Esophagus squamous epithelium (tissue), 5 donors: ENCODE measurements at regions not wholly inside any gene's neighbourhood (a gene's known extent, or its start where the extent isn't known, plus 50 kb on each side); places are given as distances from the start of the nearest gene placed in this dataset.
A peak's percentile ranks its signal among the peaks of the same experiment; 100 is the strongest.

ENCODE experiments used
- DNase-seq: peaks from one replicate; lab custom pipeline; 2025; lab: John Stamatoyannopoulos, UW
- H3K27ac ChIP-seq, 4 donors: fragments of 200-600 bp; sonication (generic); one replicate each; pipeline ENCODE4 v1.5.1; 2016 to 2019; ENCODE audit warnings: mild to moderate bottlenecking in 1 of 4
- H3K27me3 ChIP-seq, 4 donors: fragments of 200-600 bp; sonication (generic); 1 replicate in 3 of 4; 2 replicates in 1 of 4; pipeline versions ENCODE4 v1.5.1 to v1.6.0; 2017 to 2021; ENCODE audit warnings: antibody characterized with exemption in 1 of 4
- H3K36me3 ChIP-seq, 3 donors: fragments of 200-600 bp; sonication (generic); one replicate each; pipeline ENCODE4 v1.5.1; 2016 to 2019
- H3K4me1 ChIP-seq, 3 donors: fragments of 200-600 bp; sonication (generic); one replicate each; pipeline ENCODE4 v1.5.1; 2017 to 2019
- H3K4me3 ChIP-seq, 4 donors: fragments of 200-600 bp; sonication (generic); 1 replicate in 3 of 4; 2 replicates in 1 of 4; pipeline ENCODE4 v1.5.1; 2016 to 2019; ENCODE audit warnings: mild to moderate bottlenecking in 2 of 4, moderate library complexity in 1 of 4
- H3K9me3 ChIP-seq, 3 donors: fragments of 200-600 bp; sonication (generic); one replicate each; pipeline ENCODE4 v1.5.1; 2016 to 2019
- POLR2A ChIP-seq, 4 donors: fragments of 450-650 bp; IDR thresholded peaks; one replicate each; pipeline ENCODE4 v1.6.1; 2017; ENCODE audit warnings: antibody characterized with exemption in 4 of 4, mild to moderate bottlenecking in 4 of 4, moderate library complexity in 3 of 4
- WGBS, 2 donors: methylation state at CpG; one replicate each; pipeline ENCODE4 v1.1.5; 2018; 5-methylcytosine and 5-hydroxymethylcytosine counted together
- intact Hi-C: fragments of 100-400 bp; cut with DNase I; formaldehyde crosslinking; loops from one replicate; pipeline ENCODE4 v1.15.0; 2022
- TF ChIP-seq, protein P1 (sequence below), 6 experiments: fragments of 450-650 bp in 4 of 6; fragments of 200-600 bp in 2 of 6; sonication (generic) in 2 of 6; IDR thresholded peaks; one replicate each; pipeline ENCODE4 v1.5.1; 2016 to 2019; ENCODE audit warnings: antibody characterized with exemption in 6 of 6, mild to moderate bottlenecking in 4 of 6, moderate library complexity in 4 of 6
- donor health status: DM: yes; HTN: yes; CAD: no.

DNA sequence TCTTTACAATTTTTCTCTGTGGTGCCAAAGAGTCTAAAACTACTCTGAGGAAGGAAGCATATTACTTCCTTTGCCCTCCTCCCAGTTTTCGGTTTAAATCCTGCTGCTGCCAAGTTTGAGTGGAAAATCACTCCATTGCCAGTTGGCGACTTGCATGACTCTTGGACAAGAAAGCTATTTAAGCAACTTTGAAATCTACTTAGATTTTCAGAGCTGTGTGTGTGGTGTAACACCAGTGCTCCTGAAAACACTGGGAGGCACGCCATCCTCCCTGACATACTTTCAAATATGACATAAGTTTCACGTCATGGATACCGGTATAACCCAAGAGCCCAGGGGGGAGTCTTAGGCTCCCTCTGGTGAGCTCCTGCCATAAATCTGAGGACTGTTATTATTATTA, 83.5 kb upstream of the RIOK2 start:
- Histone ChIP-seq H3K27me3 (no peaks in the 10 kb centered on the region), H3K4me3 (no peak overlapping the region), H3K4me1 (no peaks in the 10 kb centered on the region), H3K36me3 (no peaks in the 10 kb centered on the region), H3K9me3 (no peaks in the 10 kb centered on the region), H3K27ac (no peak overlapping the region)
- no peak for DNase-seq
- WGBS, 2 donors: 44 to 57% methylated on average over 5 of the region's 5 CpGs
- TF ChIP-seq POLR2A (IDR thresholded peaks at IDR 0.05): no peak
- TF ChIP-seq, protein P1, sequence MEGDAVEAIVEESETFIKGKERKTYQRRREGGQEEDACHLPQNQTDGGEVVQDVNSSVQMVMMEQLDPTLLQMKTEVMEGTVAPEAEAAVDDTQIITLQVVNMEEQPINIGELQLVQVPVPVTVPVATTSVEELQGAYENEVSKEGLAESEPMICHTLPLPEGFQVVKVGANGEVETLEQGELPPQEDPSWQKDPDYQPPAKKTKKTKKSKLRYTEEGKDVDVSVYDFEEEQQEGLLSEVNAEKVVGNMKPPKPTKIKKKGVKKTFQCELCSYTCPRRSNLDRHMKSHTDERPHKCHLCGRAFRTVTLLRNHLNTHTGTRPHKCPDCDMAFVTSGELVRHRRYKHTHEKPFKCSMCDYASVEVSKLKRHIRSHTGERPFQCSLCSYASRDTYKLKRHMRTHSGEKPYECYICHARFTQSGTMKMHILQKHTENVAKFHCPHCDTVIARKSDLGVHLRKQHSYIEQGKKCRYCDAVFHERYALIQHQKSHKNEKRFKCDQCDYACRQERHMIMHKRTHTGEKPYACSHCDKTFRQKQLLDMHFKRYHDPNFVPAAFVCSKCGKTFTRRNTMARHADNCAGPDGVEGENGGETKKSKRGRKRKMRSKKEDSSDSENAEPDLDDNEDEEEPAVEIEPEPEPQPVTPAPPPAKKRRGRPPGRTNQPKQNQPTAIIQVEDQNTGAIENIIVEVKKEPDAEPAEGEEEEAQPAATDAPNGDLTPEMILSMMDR (IDR thresholded peaks at IDR 0.05): no peak
- intact Hi-C loops: no loop called here

DNA sequence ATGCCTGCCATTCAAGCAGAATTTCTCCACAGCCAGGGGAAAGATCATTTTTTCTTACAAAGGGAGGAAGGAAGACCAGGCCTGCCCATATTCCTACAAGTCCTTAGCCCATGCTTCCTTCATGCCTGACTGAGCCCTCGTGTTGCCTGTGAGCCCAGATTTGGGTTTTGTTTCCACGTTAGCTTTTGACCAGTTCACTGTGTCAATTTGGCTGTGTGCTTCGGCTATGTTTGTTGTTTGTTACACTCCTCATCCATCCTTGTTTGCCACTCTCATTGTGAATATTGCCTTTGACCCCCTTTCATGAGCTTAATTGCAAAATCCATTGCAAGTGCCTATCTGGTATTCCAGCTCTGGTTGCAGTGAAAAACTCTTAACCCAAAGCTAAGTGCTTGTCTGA, 84.7 kb upstream of the RIOK2 start:
- Histone ChIP-seq H3K27me3 (no peaks in the 10 kb centered on the region), H3K36me3 (no peaks in the 10 kb centered on the region), H3K4me1 (no peaks in the 10 kb centered on the region), H3K4me3 (no peak overlapping the region), H3K27ac (no peak overlapping the region), H3K9me3 (peaks cover 0 to 3% (median 0%) of the 10 kb centered on the region in 3 donors)
- DNase-seq: no peak
- TF ChIP-seq, protein P1 (IDR thresholded peaks at IDR 0.05): no peak
- 34 to 61% methylated on average over 3 of the region's 3 CpGs for WGBS, 2 donors
- intact Hi-C loops: no loop called here

DNA sequence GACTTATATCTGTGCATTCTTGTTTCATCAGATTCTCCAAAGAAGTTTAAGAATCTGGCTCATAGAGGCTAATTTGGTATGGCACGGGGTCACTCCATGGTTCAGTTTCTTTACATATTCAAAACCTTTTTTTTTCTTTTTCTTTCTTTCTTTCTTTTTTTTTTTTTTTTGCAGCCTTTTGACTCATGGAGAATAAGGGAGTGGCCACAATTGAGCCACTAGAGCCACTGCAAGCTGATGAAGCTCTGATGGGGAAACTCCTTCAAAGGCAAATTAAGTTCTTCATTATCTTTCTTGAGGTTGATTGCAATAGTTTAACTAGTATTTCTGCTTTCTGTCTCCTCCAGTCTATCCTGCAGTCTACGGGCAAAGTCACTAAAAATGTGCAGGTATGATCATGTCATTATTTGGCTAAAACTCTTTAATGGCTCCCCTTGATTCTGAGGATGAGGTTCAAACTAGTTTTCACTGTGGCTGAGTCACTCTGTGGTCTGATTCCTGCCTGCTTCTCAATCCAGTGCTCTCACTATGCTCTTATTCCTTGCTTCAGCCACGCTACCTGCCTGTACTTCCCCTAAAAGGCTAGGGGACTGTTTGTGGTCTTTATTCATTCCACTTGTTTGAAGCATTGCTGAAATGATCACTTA, 93.5 kb upstream of the RIOK2 start:
- TF ChIP-seq POLR2A (IDR thresholded peaks at IDR 0.05): no peak
- TF ChIP-seq, protein P1 (IDR thresholded peaks at IDR 0.05): no peak
- H3K4me1 ChIP-seq: no peaks in the 10 kb centered on the region
- no peaks in the 10 kb centered on the region for H3K27me3 ChIP-seq
- DNase-seq: no peak
- H3K36me3 ChIP-seq: no peaks in the 10 kb centered on the region
- no peak overlapping the region for H3K27ac ChIP-seq
- 51 to 54% methylated on average over 2 to 3 of the region's 3 CpGs for WGBS, 2 donors
- intact Hi-C loops: no loop called here
- H3K9me3 ChIP-seq: peaks cover 0 to 3% (median 0%) of the 10 kb centered on the region in 3 donors
- no peak overlapping the region for H3K4me3 ChIP-seq

DNA sequence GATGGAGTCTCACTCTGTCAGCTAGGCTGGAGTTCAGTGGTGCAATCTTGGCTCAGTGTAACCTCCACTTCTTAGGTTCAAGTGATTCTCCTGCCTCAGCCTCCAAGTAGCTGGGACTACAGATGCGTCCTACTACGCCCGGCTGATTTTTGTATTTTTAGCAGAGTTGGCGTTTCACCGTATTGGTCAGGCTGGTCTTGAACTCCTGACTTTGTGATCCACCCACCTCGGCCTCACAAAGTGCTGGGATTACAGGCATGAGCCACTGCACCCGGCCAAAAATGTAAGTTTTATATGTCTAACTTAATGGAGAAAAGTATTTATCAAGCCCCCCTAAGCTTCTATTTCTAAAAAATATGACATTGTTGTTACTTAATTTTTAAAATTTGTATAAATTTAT, 98.2 kb upstream of the RIOK2 start:
- H3K27me3 ChIP-seq: no peaks in the 10 kb centered on the region
- WGBS, 2 donors: 79 to 91% methylated on average over 6 to 7 of the region's 7 CpGs
- intact Hi-C loops: no loop called here
- TF ChIP-seq, protein P1 (IDR thresholded peaks at IDR 0.05): no peak
- no peak for TF ChIP-seq POLR2A (IDR thresholded peaks at IDR 0.05)
- H3K27ac ChIP-seq: no peak overlapping the region
- no peak overlapping the region for H3K4me3 ChIP-seq
- no peaks in the 10 kb centered on the region for H3K9me3 ChIP-seq
- H3K36me3 ChIP-seq: no peaks in the 10 kb centered on the region
- DNase-seq: no peak
- H3K4me1 ChIP-seq: no peaks in the 10 kb centered on the region

DNA sequence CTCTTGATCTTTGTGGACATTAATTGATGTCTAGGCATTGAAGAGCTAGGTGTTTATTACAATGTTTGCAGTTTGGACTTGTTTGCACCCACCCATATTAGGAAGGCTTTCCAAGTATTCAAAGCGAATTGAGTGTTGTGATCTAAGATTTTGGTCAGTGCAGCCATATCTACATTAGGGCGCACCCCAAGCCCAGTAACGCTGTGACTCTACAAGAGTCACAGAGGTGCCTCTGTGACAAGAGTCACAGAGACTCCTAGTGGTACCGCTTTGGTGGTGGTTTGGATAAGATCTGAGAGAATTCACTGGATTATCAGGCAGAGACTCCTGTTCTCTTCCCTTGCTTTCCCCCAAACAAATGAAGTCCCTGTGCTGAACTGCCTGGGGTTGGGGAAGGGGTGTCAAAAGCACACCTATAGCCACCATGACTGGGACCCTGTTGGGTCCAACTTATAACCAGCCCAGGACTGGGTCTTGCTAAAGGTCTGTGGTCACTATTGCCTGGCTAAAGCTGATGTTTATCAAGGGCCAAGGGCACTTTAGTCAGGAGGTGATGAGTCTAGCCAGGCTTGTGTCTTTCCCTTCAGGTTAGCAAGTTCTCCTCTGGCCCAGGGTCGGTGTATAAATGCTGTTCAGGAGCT, 114.1 kb upstream of the RIOK2 start:
- WGBS, 2 donors: 39 to 40% methylated on average over 2 of the region's 5 CpGs
- no peaks in the 10 kb centered on the region for H3K4me1 ChIP-seq
- H3K36me3 ChIP-seq: no peaks in the 10 kb centered on the region
- H3K9me3 ChIP-seq: no peaks in the 10 kb centered on the region
- no peaks in the 10 kb centered on the region for H3K27me3 ChIP-seq
- TF ChIP-seq, protein P1 (IDR thresholded peaks at IDR 0.05): peak in 3 of 6 experiments; percentile 9 to 53 (median 18)
- no peak for TF ChIP-seq POLR2A (IDR thresholded peaks at IDR 0.05)
- no peak overlapping the region for H3K27ac ChIP-seq
- no peak for DNase-seq
- H3K4me3 ChIP-seq: no peak overlapping the region
- intact Hi-C loops: no loop called here
